HUDEP-2 (cell line): ENCODE measurements at regions not wholly inside any gene's neighbourhood (a gene's known extent, or its start where the extent isn't known, plus 50 kb on each side); places are given as distances from the start of the nearest gene placed in this dataset.
"Not testable (repeated sequence)": the region's sequence is repeated elsewhere in the genome, so short reads cannot be mapped to it uniquely, and the experiment has no call there.

Source experiments
- DNase-seq, 76 experiments: peaks; one replicate each; lab custom pipeline; 2025; ENCODE audit not compliant: unreplicated experiment in 76 of 76; lab: John Stamatoyannopoulos, UW

GRCh38 chr3:112738366-112738765 is 97.4 kb upstream of the CCDC80 start:
- no peak for DNase-seq

GRCh38 chr3:112736805-112737566 is 96.0 kb upstream of the CCDC80 start:
- DNase-seq = no peak

GRCh38 chr3:112736386-112736785 is 95.4 kb upstream of the CCDC80 start:
- no peak for DNase-seq

- no peak for DNase-seq
Observed at GRCh38 chr3:112735926-112736325, 95.0 kb upstream of the CCDC80 start.

- DNase-seq = peak in 67 of 76 experiments; percentile 6 to 83 (median 51)
Observed at GRCh38 chr3:112734736-112735350, 93.9 kb upstream of the CCDC80 start.

GRCh38 chr3:112734171-112734570 is 93.2 kb upstream of the CCDC80 start:
- no peak for DNase-seq

- DNase-seq = no peak
Observed at GRCh38 chr3:112730210-112730609, 89.3 kb upstream of the CCDC80 start.

- DNase-seq = no peak
Observed at GRCh38 chr3:112721231-112721630, 80.3 kb upstream of the CCDC80 start.

GRCh38 chr3:112718967-112719366 is 78.0 kb upstream of the CCDC80 start:
- no peak for DNase-seq

GRCh38 chr3:112718516-112718915 is 77.6 kb upstream of the CCDC80 start:
- no peak for DNase-seq

- no peak for DNase-seq
Observed at GRCh38 chr3:112709911-112710310, 69.0 kb upstream of the CCDC80 start.

- peak in 1 of 76 experiments; percentile 4 for DNase-seq
Observed at GRCh38 chr3:112699436-112699978, 58.6 kb upstream of the CCDC80 start.

- peak in 74 of 76 experiments; percentile 19 to 86 (median 60) for DNase-seq
Observed at GRCh38 chr3:112698442-112698841, 57.5 kb upstream of the CCDC80 start.

GRCh38 chr3:112696244-112696643 is 55.3 kb upstream of the CCDC80 start:
- not testable (repeated sequence) for DNase-seq

GRCh38 chr3:112695377-112696108 is 54.6 kb upstream of the CCDC80 start:
- DNase-seq = not testable (repeated sequence)

GRCh38 chr3:112694906-112695305 is 54.0 kb upstream of the CCDC80 start:
- DNase-seq = not testable (repeated sequence)

GRCh38 chr3:112693186-112693585 is 52.2 kb upstream of the CCDC80 start:
- no peak for DNase-seq
